Naive thymus-derived CD4-positive, alpha-beta T cell (primary cell): ENCODE measurements at regions not wholly inside any gene's neighbourhood (a gene's known extent, or its start where the extent isn't known, plus 50 kb on each side); places are given as distances from the start of the nearest gene placed in this dataset.
A peak's percentile ranks its signal among the peaks of the same experiment; 100 is the strongest.

Source experiments
- ATAC-seq: fragments of 150-1000 bp; cut with Tn5 transposase; 2 replicates; pipeline ENCODE4 v1.10.0; 2021; ENCODE audit warnings: mild to moderate bottlenecking, moderate library complexity
- CTCF ChIA-PET: fragments of 350-600 bp; sonication (Branson Sonifier 250); formaldehyde crosslinking; loops from one replicate; lab custom pipeline; 2021; ENCODE audit warnings: antibody characterized with exemption; lab: Charles Lee
- POLR2A ChIA-PET: fragments of 350-600 bp; sonication (Branson Sonifier 250); formaldehyde crosslinking; loops from one replicate; lab custom pipeline; 2021; ENCODE audit warnings: antibody characterized with exemption, inconsistent platforms; lab: Charles Lee
- DNase-seq, 9 donors: peaks; one replicate each; pipeline versions ENCODE4 v3.0.0 to v3.0.0-alpha.2; 2020 to 2022; ENCODE audit warnings: mixed read lengths in 1 of 9
- H3K27ac ChIP-seq: one replicate; pipeline ENCODE4 v1.7.0; 2013; ENCODE audit warnings: mild to moderate bottlenecking, low read depth, low read length, moderate library complexity
- H3K27me3 ChIP-seq, 2 donors: one replicate each; pipeline ENCODE4 v1.7.0; 2013; ENCODE audit warnings: low read length in 2 of 2, mild to moderate bottlenecking in 2 of 2, moderate library complexity in 2 of 2; ENCODE audit not compliant: control insufficient read depth in 2 of 2, insufficient read depth in 2 of 2
- H3K36me3 ChIP-seq, 3 experiments: 1 replicate in 2 of 3; 2 replicates in 1 of 3; pipeline ENCODE4 v1.7.0; 2013; ENCODE audit warnings: low read length in 3 of 3, mild to moderate bottlenecking in 3 of 3, moderate library complexity in 1 of 3; ENCODE audit not compliant: insufficient read depth in 3 of 3, control insufficient read depth in 2 of 3
- H3K4me1 ChIP-seq, 2 donors: one replicate each; pipeline ENCODE4 v1.7.0; 2013; ENCODE audit warnings: low read length in 2 of 2, mild to moderate bottlenecking in 2 of 2, moderate library complexity in 1 of 2; ENCODE audit not compliant: control insufficient read depth in 2 of 2, insufficient read depth in 2 of 2
- H3K4me3 ChIP-seq: 2 replicates; pipeline ENCODE4 v1.7.0; 2013; ENCODE audit warnings: mild to moderate bottlenecking, low read length
- H3K9me3 ChIP-seq, 3 experiments: 1 replicate in 2 of 3; 2 replicates in 1 of 3; pipeline ENCODE4 v1.7.0; 2013; ENCODE audit warnings: low read length in 3 of 3; ENCODE audit not compliant: control insufficient read depth in 2 of 3
- H3K27ac Mint-ChIP-seq, 9 donors: one replicate each; pipeline ENCODE4 v1.8.0; 2020 to 2022; ENCODE audit warnings: mixed read lengths in 9 of 9, mild to moderate bottlenecking in 8 of 9, moderate library complexity in 5 of 9, inconsistent platforms in 2 of 9
- H3K27me3 Mint-ChIP-seq, 5 donors: one replicate each; pipeline ENCODE4 v1.8.0; 2021 to 2022; ENCODE audit warnings: mixed read lengths in 5 of 5, mild to moderate bottlenecking in 1 of 5
- H3K36me3 Mint-ChIP-seq, 5 donors: one replicate each; pipeline ENCODE4 v1.8.0; 2020 to 2022; ENCODE audit warnings: mixed read lengths in 5 of 5, mild to moderate bottlenecking in 3 of 5, inconsistent platforms in 1 of 5
- H3K4me1 Mint-ChIP-seq, 7 donors: one replicate each; pipeline ENCODE4 v1.8.0; 2020 to 2022; ENCODE audit warnings: mixed read lengths in 7 of 7, mild to moderate bottlenecking in 3 of 7, inconsistent platforms in 1 of 7
- H3K4me3 Mint-ChIP-seq, 10 donors: one replicate each; pipeline ENCODE4 v1.8.0; 2020 to 2022; ENCODE audit warnings: mild to moderate bottlenecking in 10 of 10, mixed read lengths in 10 of 10, moderate library complexity in 6 of 10, inconsistent platforms in 2 of 10
- H3K9me3 Mint-ChIP-seq, 11 donors: one replicate each; pipeline ENCODE4 v1.8.0; 2020 to 2022; ENCODE audit warnings: mixed read lengths in 11 of 11, mild to moderate bottlenecking in 4 of 11, inconsistent platforms in 1 of 11, moderate library complexity in 1 of 11
- intact Hi-C, 2 donors: fragments of 100-400 bp; cut with micrococcal nuclease; formaldehyde crosslinking; loops; one replicate each; pipeline ENCODE4 v1.15.1; 2023

DNA sequence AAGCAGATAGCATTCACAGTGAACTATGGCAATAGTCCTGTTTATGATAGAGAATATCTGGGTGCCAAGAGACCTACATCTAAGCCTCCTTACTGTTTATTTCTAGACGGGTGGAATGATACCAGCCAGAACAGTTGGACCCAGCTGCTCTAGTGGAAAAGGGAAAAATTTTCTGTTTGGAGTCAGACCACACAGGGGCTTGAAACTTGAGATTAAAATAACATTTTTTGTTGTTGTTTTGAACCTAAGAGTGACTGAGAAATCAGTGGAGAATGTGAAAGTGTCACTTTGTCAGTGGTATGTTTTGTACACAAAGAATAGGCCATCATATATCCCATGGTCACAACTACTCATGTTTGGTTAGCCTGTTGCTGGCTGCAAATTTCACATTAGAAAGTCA lies 105.7 kb downstream of the AGTR2 start:
- Mint-ChIP-seq H3K36me3 (no peaks in the 10 kb centered on the region), H3K4me3 (no peak overlapping the region), H3K27ac (no peak overlapping the region), H3K9me3 (peaks cover 0 to 7% (median 0%) of the 10 kb centered on the region in 11 donors), H3K4me1 (no peaks in the 10 kb centered on the region), H3K27me3 (no peaks in the 10 kb centered on the region)
- Histone ChIP-seq H3K36me3 (no peaks in the 10 kb centered on the region), H3K4me3 (no peak overlapping the region), H3K9me3 (no peaks in the 10 kb centered on the region), H3K4me1 (no peaks in the 10 kb centered on the region), H3K27me3 (no peaks in the 10 kb centered on the region), H3K27ac (no peak overlapping the region)
- CTCF ChIA-PET: no interaction called here
- POLR2A ChIA-PET: no interaction called here
- DNase-seq (no peak), ATAC-seq (no peak)
- intact Hi-C loops: no loop called here

DNA sequence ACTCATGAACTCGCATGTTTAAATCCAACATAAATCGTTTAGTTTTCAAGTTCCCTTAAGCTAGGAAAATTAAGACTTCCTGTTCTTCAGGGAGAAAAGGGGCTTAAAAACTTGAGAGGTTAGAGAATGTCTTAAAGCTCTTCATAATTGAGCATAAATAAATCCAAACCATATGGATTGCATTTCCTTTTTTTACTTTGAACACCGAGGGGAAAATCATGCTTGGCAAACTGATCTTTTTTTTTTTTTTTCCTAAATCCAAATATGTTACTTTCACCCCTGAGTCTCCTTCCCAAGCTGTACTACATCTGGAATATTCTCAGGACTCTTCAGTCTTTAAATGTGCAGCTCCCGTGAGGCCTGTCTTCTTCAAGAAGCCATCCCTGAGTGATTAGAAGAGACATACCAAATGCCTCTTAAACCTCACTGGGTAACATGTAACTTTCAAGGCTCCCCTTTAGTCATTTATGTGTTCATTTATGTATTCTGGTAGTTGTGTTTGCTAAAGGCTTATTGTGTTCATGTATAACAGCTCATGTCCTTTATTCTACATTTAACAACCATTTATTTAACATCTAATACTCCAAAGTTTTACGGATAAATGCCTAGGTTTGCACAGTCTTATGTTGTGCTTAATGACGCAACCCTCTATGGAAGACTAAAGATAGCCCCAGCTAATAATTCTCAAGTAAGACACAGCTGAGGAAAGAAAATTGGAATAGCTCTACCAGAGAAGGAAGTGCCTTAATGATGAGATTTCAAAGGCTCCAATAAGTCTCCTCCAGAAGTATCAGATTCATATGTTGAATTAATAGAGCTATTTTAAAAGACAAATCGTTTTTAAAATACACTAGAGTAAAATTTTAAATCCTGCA lies 107.0 kb downstream of the AGTR2 start:
- H3K36me3 ChIP-seq: no peaks in the 10 kb centered on the region
- H3K9me3 Mint-ChIP-seq: peaks cover 0 to 11% (median 0%) of the 10 kb centered on the region in 11 donors
- ATAC-seq: no peak
- H3K27ac Mint-ChIP-seq: no peak overlapping the region
- H3K4me3 Mint-ChIP-seq: no peak overlapping the region
- no peak overlapping the region for H3K4me3 ChIP-seq
- no peaks in the 10 kb centered on the region for H3K27me3 ChIP-seq
- H3K4me1 Mint-ChIP-seq: no peaks in the 10 kb centered on the region
- no peaks in the 10 kb centered on the region for H3K36me3 Mint-ChIP-seq
- CTCF ChIA-PET: no interaction called here
- H3K9me3 ChIP-seq: no peaks in the 10 kb centered on the region
- POLR2A ChIA-PET: no interaction called here
- H3K27me3 Mint-ChIP-seq: no peaks in the 10 kb centered on the region
- intact Hi-C loops: no loop called here
- no peaks in the 10 kb centered on the region for H3K4me1 ChIP-seq
- DNase-seq: no peak
- no peak overlapping the region for H3K27ac ChIP-seq

DNA sequence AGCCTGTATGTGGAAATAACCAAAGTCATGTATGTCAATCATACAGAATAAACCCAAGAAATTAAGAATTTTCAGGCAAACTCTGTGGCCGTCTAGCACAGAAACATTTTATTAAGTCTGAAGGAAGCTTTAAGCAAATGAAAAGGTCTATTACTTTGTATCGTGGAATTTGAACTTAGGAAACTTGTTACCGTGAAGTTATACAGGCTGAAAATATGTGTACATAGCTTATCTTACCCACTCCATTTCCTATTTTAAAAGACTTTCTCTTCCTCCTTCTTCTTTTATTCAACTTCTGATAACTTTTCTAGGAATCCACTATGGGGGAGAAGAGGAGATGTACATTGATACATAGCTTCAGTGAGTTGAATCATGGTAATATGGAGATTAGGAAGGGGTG lies 108.3 kb downstream of the AGTR2 start:
- Mint-ChIP-seq H3K36me3 (no peaks in the 10 kb centered on the region), H3K4me3 (no peak overlapping the region), H3K27ac (no peak overlapping the region), H3K9me3 (peaks cover 0 to 4% (median 0%) of the 10 kb centered on the region in 11 donors), H3K4me1 (no peaks in the 10 kb centered on the region), H3K27me3 (no peaks in the 10 kb centered on the region)
- Histone ChIP-seq H3K9me3 (no peaks in the 10 kb centered on the region), H3K36me3 (no peaks in the 10 kb centered on the region), H3K27ac (no peak overlapping the region), H3K27me3 (no peaks in the 10 kb centered on the region), H3K4me3 (no peak overlapping the region), H3K4me1 (no peaks in the 10 kb centered on the region)
- intact Hi-C loops: no loop called here
- POLR2A ChIA-PET: no interaction called here
- no peak for DNase-seq
- CTCF ChIA-PET: no interaction called here
- ATAC-seq: no peak

DNA sequence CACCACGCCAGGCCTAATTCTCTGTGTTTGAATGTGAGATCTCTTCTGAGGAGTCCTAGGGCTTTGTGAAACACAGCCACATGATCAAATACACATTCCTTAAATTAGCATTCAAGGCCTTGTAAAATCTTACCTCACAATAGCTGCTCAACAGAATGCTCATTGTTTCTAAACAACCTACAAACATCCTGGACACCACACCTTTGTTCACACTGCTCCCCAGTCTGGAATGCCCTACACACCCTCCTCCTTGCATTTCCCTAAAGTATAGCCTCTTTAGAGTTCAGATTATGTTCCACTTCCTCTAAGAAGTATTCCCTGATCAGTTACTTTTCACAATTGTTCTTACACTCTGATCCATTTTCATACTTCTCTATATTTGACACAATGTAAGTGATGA lies 110.6 kb downstream of the AGTR2 start:
- no peaks in the 10 kb centered on the region for H3K9me3 ChIP-seq
- peaks cover 0 to 4% (median 0%) of the 10 kb centered on the region in 11 donors for H3K9me3 Mint-ChIP-seq
- H3K36me3 Mint-ChIP-seq: no peaks in the 10 kb centered on the region
- no peaks in the 10 kb centered on the region for H3K4me1 Mint-ChIP-seq
- H3K27me3 ChIP-seq: no peaks in the 10 kb centered on the region
- no peak for DNase-seq
- ChIA-PET CTCF (no interaction called here), POLR2A (no interaction called here)
- no peak overlapping the region for H3K27ac Mint-ChIP-seq
- no peaks in the 10 kb centered on the region for H3K4me1 ChIP-seq
- no peaks in the 10 kb centered on the region for H3K36me3 ChIP-seq
- intact Hi-C loops: no loop called here
- no peak overlapping the region for H3K4me3 Mint-ChIP-seq
- no peak overlapping the region for H3K27ac ChIP-seq
- no peak overlapping the region for H3K4me3 ChIP-seq
- ATAC-seq: no peak
- no peaks in the 10 kb centered on the region for H3K27me3 Mint-ChIP-seq

DNA sequence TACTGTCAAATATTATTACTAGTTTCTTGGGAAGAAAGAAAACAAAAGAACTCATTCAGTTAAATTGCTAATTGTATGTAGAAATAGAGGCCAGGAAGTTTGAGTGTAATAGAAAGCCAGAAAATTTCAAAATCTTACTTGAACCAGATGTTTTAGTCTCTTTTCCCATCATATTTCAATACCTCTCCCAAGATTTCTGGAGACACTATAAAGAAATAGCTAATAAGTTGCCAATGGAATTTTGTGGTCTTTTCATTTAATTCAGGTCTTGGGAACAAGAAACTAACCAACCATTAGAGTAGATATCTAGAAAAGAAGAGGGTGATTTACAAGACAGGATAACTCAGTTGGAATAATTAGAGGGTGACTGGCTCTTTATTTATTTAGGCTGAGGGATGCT lies 112.2 kb downstream of the AGTR2 start:
- ChIA-PET CTCF (no interaction called here), POLR2A (no interaction called here)
- Mint-ChIP-seq H3K4me1 (no peaks in the 10 kb centered on the region), H3K27me3 (no peaks in the 10 kb centered on the region), H3K36me3 (no peaks in the 10 kb centered on the region), H3K27ac (no peak overlapping the region), H3K9me3 (peaks cover 0 to 4% (median 0%) of the 10 kb centered on the region in 11 donors), H3K4me3 (no peak overlapping the region)
- Histone ChIP-seq H3K9me3 (no peaks in the 10 kb centered on the region), H3K36me3 (no peaks in the 10 kb centered on the region), H3K27me3 (no peaks in the 10 kb centered on the region), H3K27ac (no peak overlapping the region), H3K4me1 (no peaks in the 10 kb centered on the region), H3K4me3 (no peak overlapping the region)
- DNase-seq (no peak), ATAC-seq (no peak)
- intact Hi-C loops: no loop called here

DNA sequence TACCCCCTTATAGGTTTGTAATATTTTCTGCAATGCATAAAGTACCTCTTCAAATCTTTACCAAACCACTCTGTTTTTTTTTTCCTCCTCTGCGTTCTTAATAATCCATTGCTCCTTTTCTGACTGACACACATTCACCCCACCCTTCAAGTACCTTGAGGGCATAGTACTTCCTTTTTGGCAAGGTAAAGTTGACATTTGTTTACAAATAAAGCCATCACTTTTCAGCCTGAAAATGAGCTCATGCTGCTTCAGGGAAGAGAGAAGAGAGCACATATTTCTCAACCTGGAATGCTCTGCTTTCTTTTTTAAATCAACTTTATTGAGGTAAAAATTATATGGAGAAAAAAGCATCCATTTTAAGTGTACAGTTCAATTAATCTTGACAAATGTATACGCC lies 113.9 kb downstream of the AGTR2 start:
- Mint-ChIP-seq H3K27ac (peak overlapping the region in 1 of 9 donors; percentile 85), H3K4me3 (no peak overlapping the region), H3K36me3 (no peaks in the 10 kb centered on the region), H3K9me3 (peaks cover 0 to 4% (median 0%) of the 10 kb centered on the region in 11 donors), H3K4me1 (no peaks in the 10 kb centered on the region), H3K27me3 (no peaks in the 10 kb centered on the region)
- ChIA-PET CTCF (no interaction called here), POLR2A (no interaction called here)
- Histone ChIP-seq H3K36me3 (no peaks in the 10 kb centered on the region), H3K9me3 (no peaks in the 10 kb centered on the region), H3K4me3 (no peak overlapping the region), H3K4me1 (no peaks in the 10 kb centered on the region), H3K27me3 (no peaks in the 10 kb centered on the region), H3K27ac (no peak overlapping the region)
- no peak for DNase-seq
- ATAC-seq: no peak
- intact Hi-C loops: no loop called here

DNA sequence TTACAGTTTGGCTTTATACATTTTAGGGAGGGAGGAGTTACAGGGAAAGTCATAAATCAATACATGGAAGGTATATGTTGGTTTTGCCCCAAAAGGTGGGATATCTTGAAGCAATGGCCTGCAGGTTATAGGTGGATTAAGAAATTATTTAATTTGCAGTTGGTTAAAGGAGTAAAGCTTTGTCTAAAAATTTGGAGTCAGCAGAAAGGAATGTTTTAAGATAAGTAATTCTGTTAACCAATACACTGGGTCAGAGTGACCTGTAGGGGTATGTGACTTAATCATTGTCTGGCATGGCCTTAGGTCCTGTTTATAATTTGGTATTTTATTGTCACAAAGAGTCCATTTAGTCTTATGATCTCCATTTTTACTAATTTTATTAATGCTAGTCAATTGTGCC lies 115.0 kb downstream of the AGTR2 start:
- ATAC-seq (no peak), DNase-seq (no peak)
- H3K27ac Mint-ChIP-seq: no peak overlapping the region
- no peaks in the 10 kb centered on the region for H3K27me3 Mint-ChIP-seq
- Histone ChIP-seq H3K4me1 (no peaks in the 10 kb centered on the region), H3K27me3 (no peaks in the 10 kb centered on the region), H3K36me3 (no peaks in the 10 kb centered on the region), H3K27ac (no peak overlapping the region), H3K4me3 (no peak overlapping the region), H3K9me3 (no peaks in the 10 kb centered on the region)
- intact Hi-C loops: no loop called here
- H3K36me3 Mint-ChIP-seq: no peaks in the 10 kb centered on the region
- H3K4me3 Mint-ChIP-seq: no peak overlapping the region
- H3K9me3 Mint-ChIP-seq: peaks cover 0 to 4% (median 0%) of the 10 kb centered on the region in 11 donors
- H3K4me1 Mint-ChIP-seq: no peaks in the 10 kb centered on the region
- CTCF ChIA-PET: no interaction called here
- POLR2A ChIA-PET: no interaction called here
